ENCODE measurements at regions not wholly inside any gene's neighbourhood (a gene's known extent, or its start where the extent isn't known, plus 50 kb on each side); places are given as distances from the start of the nearest gene placed in this dataset.

DNA sequence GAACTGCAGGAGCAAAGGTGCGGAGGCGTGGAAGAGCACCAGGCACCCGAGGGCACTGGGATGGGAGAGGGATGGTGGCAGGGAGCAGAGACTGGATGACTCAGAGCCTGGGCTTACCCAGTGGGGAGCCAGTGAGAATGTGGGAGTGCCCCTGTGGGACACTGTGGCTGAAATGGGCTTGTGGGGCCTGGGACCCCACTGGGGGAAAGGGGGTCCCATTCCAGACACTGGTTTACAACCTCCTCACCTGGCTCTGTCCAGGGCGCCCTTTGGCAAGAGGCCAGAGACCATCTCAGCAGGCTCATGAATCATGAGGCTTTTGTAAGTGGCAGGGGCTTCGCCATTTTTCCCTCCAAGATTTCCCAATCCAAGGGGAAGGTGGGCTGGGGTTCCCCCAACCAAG, 124.0 kb upstream of the MAFB start:
- Histone ChIP-seq H4K20me1 (ENCODE audit: insufficient read depth, low read length) (no peaks in the 10 kb centered on the region), H3K79me2 (ENCODE audit: insufficient read depth, low read length) (no peaks in the 10 kb centered on the region), H3K27ac (ENCODE audit: extremely low read length, insufficient read depth, low read length) (no peak overlapping the region), H3K4me1 (ENCODE audit: insufficient read depth, low read length) (no peaks in the 10 kb centered on the region), H3K4me2 (ENCODE audit: low read depth, low read length) (no peak overlapping the region), H3K36me3 (replicated peaks in 1 of 2; ENCODE audit: control insufficient read depth in 1 of 2, insufficient read depth in 2 of 2, low read length in 2 of 2) (no peaks in the 10 kb centered on the region), H3K9me3 (ENCODE audit: low read length) (no peaks in the 10 kb centered on the region), H3K27me3 (ENCODE audit: control insufficient read depth in 1 of 2, insufficient read depth in 2 of 2, low read length in 2 of 2) (peaks cover 2 to 18% of the 10 kb centered on the region in 2 experiments; a peak in 3 of 5 replicates), H2AFZ (ENCODE audit: low read length) (no peak overlapping the region), H3K9ac (ENCODE audit: insufficient read depth, low read depth, low read length) (no peak overlapping the region), H3K4me3 (replicated peaks in 1 of 3; ENCODE audit: insufficient read depth in 1 of 3, low read depth in 2 of 3, low read length in 3 of 3) (no peak overlapping the region)
- ATAC-seq = peak; percentile 21; the same call in 2 of the 3 replicates
- in situ Hi-C loops (cut with HindIII; ENCODE audit: extremely low pct_ligation_motif_present, low pct_unique_long_range_greater_than_20kb) = no loop called here
- BruUV-seq (replicated peaks) = no TSS peak
- WGBS (ENCODE audit: low lambda C conversion rate) = 23% methylated on average over 5 of the region's 5 CpGs
- ChIA-PET POLR2A (no interaction called here), CTCF (ENCODE audit: low intra/inter-chr PET ratio, low total read pairs) (no interaction called here)
- no peak for DNase-seq (ENCODE audit: low spot score)
- TF ChIP-seq ONECUT2 (CRISPR knock-in tag; IDR thresholded peaks at IDR 0.05) (no peak), HDAC1 (CRISPR knock-in tag; IDR thresholded peaks at IDR 0.05) (no peak), MZF1 (CRISPR knock-in tag; IDR thresholded peaks at IDR 0.05; ENCODE audit: borderline replicate concordance) (no peak), ZNF326 (CRISPR knock-in tag; IDR thresholded peaks at IDR 0.05; ENCODE audit: borderline replicate concordance) (no peak), ZNF766 (CRISPR knock-in tag; IDR thresholded peaks at IDR 0.05; ENCODE audit: borderline replicate concordance) (no peak), KMT2A (CRISPR knock-in tag; IDR thresholded peaks at IDR 0.05) (no peak)
- TF ChIP-seq, protein P1, sequence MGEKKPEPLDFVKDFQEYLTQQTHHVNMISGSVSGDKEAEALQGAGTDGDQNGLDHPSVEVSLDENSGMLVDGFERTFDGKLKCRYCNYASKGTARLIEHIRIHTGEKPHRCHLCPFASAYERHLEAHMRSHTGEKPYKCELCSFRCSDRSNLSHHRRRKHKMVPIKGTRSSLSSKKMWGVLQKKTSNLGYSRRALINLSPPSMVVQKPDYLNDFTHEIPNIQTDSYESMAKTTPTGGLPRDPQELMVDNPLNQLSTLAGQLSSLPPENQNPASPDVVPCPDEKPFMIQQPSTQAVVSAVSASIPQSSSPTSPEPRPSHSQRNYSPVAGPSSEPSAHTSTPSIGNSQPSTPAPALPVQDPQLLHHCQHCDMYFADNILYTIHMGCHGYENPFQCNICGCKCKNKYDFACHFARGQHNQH (CRISPR knock-in tag; IDR thresholded peaks at IDR 0.05) = no peak
- no peak for FAIRE-seq
- intact Hi-C loops (cut with micrococcal nuclease; ENCODE audit: unreplicated experiment) = no loop called here
